B cell (primary cell): ENCODE measurements at regions not wholly inside any gene's neighbourhood (a gene's known extent, or its start where the extent isn't known, plus 50 kb on each side); places are given as distances from the start of the nearest gene placed in this dataset.

Experiments
- CTCF ChIP-seq: fragments of 200-600 bp; IDR thresholded peaks from one replicate; pipeline ENCODE4 v1.8.0; 2022; ENCODE audit warnings: antibody characterized with exemption, mild to moderate bottlenecking
- EZH2 ChIP-seq: IDR thresholded peaks from 2 replicates; pipeline ENCODE4 v1.6.1; 2012; ENCODE audit warnings: borderline replicate concordance, low read depth, mild to moderate bottlenecking, moderate library complexity, low read length; ENCODE audit not compliant: insufficient read depth, poor library complexity, severe bottlenecking

GRCh38 chr6:68427630-68428029 lies 207.5 kb upstream of the ADGRB3 start:
- no peak for TF ChIP-seq CTCF
- TF ChIP-seq EZH2 = no peak
